Hepatocyte (in vitro differentiated cells): ENCODE measurements at regions not wholly inside any gene's neighbourhood (a gene's known extent, or its start where the extent isn't known, plus 50 kb on each side); places are given as distances from the start of the nearest gene placed in this dataset.

Experiments used
- DNase-seq: peaks from one replicate; pipeline ENCODE4 v3.0.0-alpha.2; 2016; ENCODE audit warnings: low spot score
- H2AFZ ChIP-seq: fragments of 200-600 bp; sonication (generic); 2 replicates; pipeline ENCODE4 v1.6.0; 2016; ENCODE audit warnings: antibody characterized with exemption, mild to moderate bottlenecking
- H3K27ac ChIP-seq: fragments of 200-600 bp; sonication (generic); 2 replicates; pipeline ENCODE4 v1.5.1; 2016; ENCODE audit warnings: mild to moderate bottlenecking
- H3K27me3 ChIP-seq: fragments of 200-600 bp; sonication (generic); 2 replicates; pipeline ENCODE4 v1.6.1; 2016
- H3K36me3 ChIP-seq: fragments of 200-600 bp; sonication (generic); replicated peaks from 2 replicates; pipeline ENCODE4 v1.5.1; 2016; ENCODE audit warnings: low read depth; ENCODE audit not compliant: insufficient read depth
- H3K4me1 ChIP-seq: fragments of 200-600 bp; sonication (generic); 2 replicates; pipeline ENCODE4 v1.5.1; 2016; ENCODE audit warnings: mild to moderate bottlenecking, moderate library complexity; ENCODE audit not compliant: insufficient read depth
- H3K4me2 ChIP-seq: fragments of 200-600 bp; sonication (generic); 2 replicates; pipeline ENCODE4 v1.6.0; 2016
- H3K4me3 ChIP-seq: fragments of 200-600 bp; sonication (generic); 2 replicates; pipeline ENCODE4 v1.5.1; 2016; ENCODE audit warnings: mild to moderate bottlenecking
- H3K79me2 ChIP-seq: fragments of 200-600 bp; sonication (generic); 2 replicates; pipeline ENCODE4 v1.6.0; 2017; ENCODE audit warnings: mild to moderate bottlenecking
- H3K9me2 ChIP-seq: fragments of 200-600 bp; sonication (generic); replicated peaks from 2 replicates; pipeline ENCODE4 v1.6.0; 2017; ENCODE audit warnings: mild to moderate bottlenecking; ENCODE audit not compliant: insufficient read depth
- H3K9me3 ChIP-seq: fragments of 200-600 bp; sonication (generic); 2 replicates; pipeline ENCODE4 v1.5.1; 2016; ENCODE audit warnings: low read depth, mild to moderate bottlenecking
- H4K20me1 ChIP-seq: fragments of 200-600 bp; sonication (generic); 2 replicates; pipeline ENCODE4 v1.6.0; 2016; ENCODE audit warnings: mild to moderate bottlenecking; ENCODE audit not compliant: insufficient read depth, poor library complexity, severe bottlenecking
- CTCF ChIP-seq: fragments of 200-600 bp; sonication (generic); IDR thresholded peaks from 2 replicates; pipeline ENCODE4 v1.5.1; 2016; ENCODE audit warnings: antibody characterized with exemption, mild to moderate bottlenecking; ENCODE audit not compliant: poor library complexity
- EZH2 ChIP-seq: fragments of 200-600 bp; sonication (generic); IDR thresholded peaks from 2 replicates; pipeline ENCODE4 v1.6.1; 2016; ENCODE audit warnings: antibody characterized with exemption, mild to moderate bottlenecking, borderline replicate concordance
- EZH2phosphoT487 ChIP-seq: fragments of 200-600 bp; sonication (generic); IDR thresholded peaks from one replicate; pipeline ENCODE4 v1.6.1; 2018; ENCODE audit warnings: antibody characterized with exemption, mild to moderate bottlenecking, low read depth, moderate library complexity; ENCODE audit not compliant: unreplicated experiment, severe bottlenecking
- WGBS: methylation state at CpG from one replicate; pipeline ENCODE4 v1.1.6; 2016; ENCODE audit warnings: low lambda C conversion rate; ENCODE audit errors: missing lambda C conversion rate; 5-methylcytosine and 5-hydroxymethylcytosine counted together

- Histone ChIP-seq H3K9me2 (no peaks in the 10 kb centered on the region), H3K79me2 (no peaks in the 10 kb centered on the region), H3K4me1 (peaks cover 6% of the 10 kb centered on the region), H2AFZ (no peak overlapping the region), H3K4me3 (no peak overlapping the region), H3K27ac (no peak overlapping the region), H3K27me3 (no peaks in the 10 kb centered on the region), H3K9me3 (no peaks in the 10 kb centered on the region), H4K20me1 (no peaks in the 10 kb centered on the region), H3K4me2 (no peak overlapping the region), H3K36me3 (no peaks in the 10 kb centered on the region)
- WGBS = 68% methylated on average over 6 of the region's 6 CpGs
- DNase-seq = no peak
- no peak for TF ChIP-seq EZH2
Measured at GRCh38 chr12:90024262-90024661, 315.6 kb upstream of the ATP2B1 start.

GRCh38 chr12:90023207-90023900, 314.7 kb upstream of the ATP2B1 start:
- H2AFZ ChIP-seq = no peak overlapping the region
- no peak overlapping the region for H3K4me2 ChIP-seq
- TF ChIP-seq EZH2 (no peak), EZH2phosphoT487 (no peak), CTCF (no peak)
- no peaks in the 10 kb centered on the region for H4K20me1 ChIP-seq
- H3K36me3 ChIP-seq = no peaks in the 10 kb centered on the region
- H3K9me2 ChIP-seq = no peaks in the 10 kb centered on the region
- DNase-seq = no peak
- no peaks in the 10 kb centered on the region for H3K27me3 ChIP-seq
- H3K79me2 ChIP-seq = no peaks in the 10 kb centered on the region
- H3K4me3 ChIP-seq = no peak overlapping the region
- 87% methylated on average over 1 of the region's 1 CpG for WGBS
- H3K27ac ChIP-seq = no peak overlapping the region
- no peaks in the 10 kb centered on the region for H3K9me3 ChIP-seq
- H3K4me1 ChIP-seq = peaks cover 6% of the 10 kb centered on the region

GRCh38 chr12:90021795-90022440, 313.3 kb upstream of the ATP2B1 start:
- 81% methylated on average over 2 of the region's 2 CpGs for WGBS
- H4K20me1 ChIP-seq = no peaks in the 10 kb centered on the region
- H2AFZ ChIP-seq = no peak overlapping the region
- H3K4me3 ChIP-seq = no peak overlapping the region
- no peaks in the 10 kb centered on the region for H3K9me2 ChIP-seq
- H3K27me3 ChIP-seq = no peaks in the 10 kb centered on the region
- H3K9me3 ChIP-seq = no peaks in the 10 kb centered on the region
- no peak for DNase-seq
- TF ChIP-seq CTCF (no peak), EZH2phosphoT487 (no peak), EZH2 (no peak)
- H3K79me2 ChIP-seq = no peaks in the 10 kb centered on the region
- H3K4me2 ChIP-seq = no peak overlapping the region
- peaks cover 3% of the 10 kb centered on the region for H3K4me1 ChIP-seq
- H3K36me3 ChIP-seq = no peaks in the 10 kb centered on the region
- H3K27ac ChIP-seq = no peak overlapping the region

- no peaks in the 10 kb centered on the region for H4K20me1 ChIP-seq
- no peaks in the 10 kb centered on the region for H3K27me3 ChIP-seq
- H3K9me2 ChIP-seq = no peaks in the 10 kb centered on the region
- no peaks in the 10 kb centered on the region for H3K9me3 ChIP-seq
- WGBS = 84% methylated on average over 6 of the region's 6 CpGs
- no peak for DNase-seq
- H2AFZ ChIP-seq = no peak overlapping the region
- no peak for TF ChIP-seq EZH2
- no peak for TF ChIP-seq EZH2phosphoT487
- no peak for TF ChIP-seq CTCF
- no peak overlapping the region for H3K4me3 ChIP-seq
- no peaks in the 10 kb centered on the region for H3K79me2 ChIP-seq
- H3K4me2 ChIP-seq = no peak overlapping the region
- no peaks in the 10 kb centered on the region for H3K36me3 ChIP-seq
- no peak overlapping the region for H3K27ac ChIP-seq
- H3K4me1 ChIP-seq = peaks cover 3% of the 10 kb centered on the region
Measured at GRCh38 chr12:90020881-90021280, 312.2 kb upstream of the ATP2B1 start.
